ENCODE measurements at regions not wholly inside any gene's neighbourhood (a gene's known extent, or its start where the extent isn't known, plus 50 kb on each side); places are given as distances from the start of the nearest gene placed in this dataset.

DNA sequence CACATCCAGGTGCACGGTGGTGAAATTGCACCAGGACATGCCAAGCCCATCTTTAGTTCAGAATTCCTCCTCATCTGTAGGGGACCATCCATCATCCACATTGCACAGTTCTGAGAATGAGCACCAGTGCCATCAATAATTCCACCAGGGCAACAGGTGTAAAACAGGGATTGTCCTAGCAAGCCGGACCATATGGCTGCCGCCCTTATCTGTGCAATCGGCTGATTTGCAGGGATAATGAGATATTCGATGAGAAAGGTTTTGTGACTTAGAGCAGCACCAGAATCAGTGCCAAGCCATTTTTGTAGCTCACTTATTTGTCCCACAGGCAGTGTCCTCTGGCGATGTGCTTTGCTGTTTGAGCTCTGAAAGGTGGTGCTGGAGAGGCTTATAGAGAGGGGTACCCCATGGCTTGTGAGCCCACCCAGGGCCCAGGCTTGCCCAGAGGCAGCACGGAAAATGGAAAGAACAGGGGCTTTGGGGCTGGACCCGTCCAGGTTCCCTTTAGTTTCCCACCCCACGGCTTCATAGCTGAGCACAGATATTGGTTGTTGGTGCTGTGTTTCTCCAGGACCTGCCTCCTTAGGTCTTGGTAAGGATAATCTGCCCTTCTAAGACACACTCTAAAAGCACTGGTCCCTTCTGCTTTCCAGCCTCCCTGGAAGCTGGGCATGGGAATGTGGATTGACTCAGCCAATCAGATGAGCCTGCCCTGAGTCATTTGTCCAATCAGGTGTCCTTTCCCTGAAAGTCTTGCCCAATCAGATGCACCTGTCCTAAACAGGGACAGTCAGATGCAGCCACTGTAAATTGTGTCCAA is 84.0 kb upstream of the SHANK2 start:
- TF ChIP-seq, protein P1, sequence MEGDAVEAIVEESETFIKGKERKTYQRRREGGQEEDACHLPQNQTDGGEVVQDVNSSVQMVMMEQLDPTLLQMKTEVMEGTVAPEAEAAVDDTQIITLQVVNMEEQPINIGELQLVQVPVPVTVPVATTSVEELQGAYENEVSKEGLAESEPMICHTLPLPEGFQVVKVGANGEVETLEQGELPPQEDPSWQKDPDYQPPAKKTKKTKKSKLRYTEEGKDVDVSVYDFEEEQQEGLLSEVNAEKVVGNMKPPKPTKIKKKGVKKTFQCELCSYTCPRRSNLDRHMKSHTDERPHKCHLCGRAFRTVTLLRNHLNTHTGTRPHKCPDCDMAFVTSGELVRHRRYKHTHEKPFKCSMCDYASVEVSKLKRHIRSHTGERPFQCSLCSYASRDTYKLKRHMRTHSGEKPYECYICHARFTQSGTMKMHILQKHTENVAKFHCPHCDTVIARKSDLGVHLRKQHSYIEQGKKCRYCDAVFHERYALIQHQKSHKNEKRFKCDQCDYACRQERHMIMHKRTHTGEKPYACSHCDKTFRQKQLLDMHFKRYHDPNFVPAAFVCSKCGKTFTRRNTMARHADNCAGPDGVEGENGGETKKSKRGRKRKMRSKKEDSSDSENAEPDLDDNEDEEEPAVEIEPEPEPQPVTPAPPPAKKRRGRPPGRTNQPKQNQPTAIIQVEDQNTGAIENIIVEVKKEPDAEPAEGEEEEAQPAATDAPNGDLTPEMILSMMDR (conservative IDR thresholded peaks at IDR 0.05; ENCODE audit: low read depth, low read length): no peak
- TF ChIP-seq EZH2 (IDR thresholded peaks at IDR 0.05; ENCODE audit: borderline replicate concordance, low read depth, low read length, poor library complexity, severe bottlenecking): no peak

Data from A673 (cell line).